ENCODE measurements at regions not wholly inside any gene's neighbourhood (a gene's known extent, or its start where the extent isn't known, plus 50 kb on each side); places are given as distances from the start of the nearest gene placed in this dataset.
"Not testable (repeated sequence)": the region's sequence is repeated elsewhere in the genome, so short reads cannot be mapped to it uniquely, and the experiment has no call there.

GRCh38 chr3:83251490-83251889 is 1490.0 kb upstream of the GBE1 start:
- DNase-seq, result no peak

GRCh38 chr3:83250613-83251012 is 1489.2 kb upstream of the GBE1 start:
- DNase-seq, result no peak

GRCh38 chr3:83248454-83248853 is 1487.0 kb upstream of the GBE1 start:
- no peak for DNase-seq

GRCh38 chr3:83235180-83235814 is 1473.9 kb upstream of the GBE1 start:
- no peak for DNase-seq

- DNase-seq, result no peak
These were observed 1472.3 kb upstream of the GBE1 start for GRCh38 chr3:83233715-83234114.

GRCh38 chr3:83230841-83231240 is 1469.4 kb upstream of the GBE1 start:
- DNase-seq, result no peak

GRCh38 chr3:83230376-83230775 is 1468.9 kb upstream of the GBE1 start:
- no peak for DNase-seq

GRCh38 chr3:83226751-83227150 is 1465.3 kb upstream of the GBE1 start:
- DNase-seq, result no peak

- no peak for DNase-seq
These were observed 1462.8 kb upstream of the GBE1 start for GRCh38 chr3:83224101-83224868.

GRCh38 chr3:83218383-83219200 is 1457.1 kb upstream of the GBE1 start:
- DNase-seq, result no peak

- DNase-seq, result not testable (repeated sequence)
These were observed 1456.2 kb upstream of the GBE1 start for GRCh38 chr3:83217595-83218118.

GRCh38 chr3:83216919-83217594 is 1455.6 kb upstream of the GBE1 start:
- DNase-seq, result no peak

GRCh38 chr3:83195243-83195642 is 1433.8 kb upstream of the GBE1 start:
- no peak for DNase-seq

GRCh38 chr3:83193526-83193925 is 1432.1 kb upstream of the GBE1 start:
- no peak for DNase-seq

- DNase-seq, result no peak
These were observed 1428.2 kb upstream of the GBE1 start for GRCh38 chr3:83189634-83190033.

GRCh38 chr3:83169473-83169872 is 1408.0 kb upstream of the GBE1 start:
- DNase-seq, result no peak

GRCh38 chr3:83150896-83151295 is 1389.5 kb upstream of the GBE1 start:
- no peak for DNase-seq

GRCh38 chr3:83140983-83141382 is 1379.5 kb upstream of the GBE1 start:
- no peak for DNase-seq

- no peak for DNase-seq
These were observed 1369.8 kb upstream of the GBE1 start for GRCh38 chr3:83131236-83131635.

- DNase-seq, result no peak
These were observed 1361.4 kb upstream of the GBE1 start for GRCh38 chr3:83122774-83123350.

- DNase-seq, result no peak
These were observed 1331.8 kb upstream of the GBE1 start for GRCh38 chr3:83093222-83093572.

- no peak for DNase-seq
These were observed 1331.2 kb upstream of the GBE1 start for GRCh38 chr3:83092521-83093221.

All from GDM1 (cell line).